Left forelimb (tissue), 1 donor: ENCODE measurements at regions not wholly inside any gene's neighbourhood (a gene's known extent, or its start where the extent isn't known, plus 50 kb on each side); places are given as distances from the start of the nearest gene placed in this dataset.

Source experiments
- DNase-seq: peaks from one replicate; pipeline ENCODE4 v3.0.0-alpha.2; 2018; ENCODE audit warnings: low spot score

DNA sequence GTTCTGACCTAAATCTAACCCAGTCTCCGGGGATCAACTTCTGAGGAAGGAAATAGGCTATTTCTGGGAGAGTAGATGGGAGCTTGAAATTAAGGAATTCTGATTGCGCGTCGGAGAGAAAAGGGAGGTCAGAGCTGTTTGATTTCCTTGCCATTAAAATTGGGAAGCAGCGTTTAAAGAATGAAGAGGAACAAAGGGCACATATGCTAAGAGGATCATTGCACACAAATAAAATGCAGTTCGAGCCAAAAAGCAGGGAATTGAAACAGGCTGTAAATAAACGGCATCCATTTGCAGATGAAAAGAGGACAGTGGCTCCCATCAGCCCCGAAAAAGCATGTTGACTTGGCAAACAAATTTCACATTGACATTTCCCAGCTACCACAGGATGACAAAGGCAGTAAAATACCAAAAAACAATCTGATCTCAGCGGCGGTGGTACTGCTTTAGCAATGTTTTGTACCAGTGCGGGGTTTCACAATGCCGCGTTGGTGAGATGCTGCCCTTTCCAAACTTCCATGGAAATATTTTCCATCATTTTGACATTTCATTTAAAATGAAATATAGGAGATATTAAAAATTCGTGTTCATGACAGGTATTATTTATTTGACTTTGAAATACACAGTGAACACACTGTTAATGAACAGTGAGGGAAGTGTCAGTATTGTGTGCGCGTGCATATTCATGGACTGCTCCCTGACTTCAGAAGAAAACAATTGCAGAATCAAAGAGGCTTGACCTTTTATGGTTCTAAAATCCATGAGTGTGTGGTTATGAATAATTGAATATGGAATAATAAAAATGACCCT, 108.8 kb downstream of the SQOR start:
- no peak for DNase-seq

- DNase-seq, result no peak
These were observed 109.4 kb downstream of the SQOR start for GRCh38 chr15:45744236-45744589.

DNA sequence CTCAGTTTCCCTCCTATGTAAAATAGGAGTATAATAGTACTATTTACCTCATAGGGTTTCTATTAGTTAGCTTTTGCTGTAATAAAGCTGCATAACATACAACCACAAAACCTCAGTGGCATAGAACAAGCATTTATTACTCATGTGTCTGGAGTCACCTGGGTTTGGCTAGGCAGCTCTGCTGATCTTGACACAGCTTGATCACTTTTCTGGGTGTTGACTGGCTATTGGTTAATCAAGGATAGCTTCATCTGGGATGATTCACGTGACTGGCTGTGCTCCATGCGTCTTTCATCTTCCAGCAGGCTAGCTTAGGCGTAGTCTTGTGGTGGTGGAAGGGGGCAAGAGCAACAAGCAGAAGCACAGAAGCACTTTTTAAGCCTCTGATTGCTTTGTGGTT, 112.6 kb downstream of the SQOR start:
- DNase-seq, result no peak

DNA sequence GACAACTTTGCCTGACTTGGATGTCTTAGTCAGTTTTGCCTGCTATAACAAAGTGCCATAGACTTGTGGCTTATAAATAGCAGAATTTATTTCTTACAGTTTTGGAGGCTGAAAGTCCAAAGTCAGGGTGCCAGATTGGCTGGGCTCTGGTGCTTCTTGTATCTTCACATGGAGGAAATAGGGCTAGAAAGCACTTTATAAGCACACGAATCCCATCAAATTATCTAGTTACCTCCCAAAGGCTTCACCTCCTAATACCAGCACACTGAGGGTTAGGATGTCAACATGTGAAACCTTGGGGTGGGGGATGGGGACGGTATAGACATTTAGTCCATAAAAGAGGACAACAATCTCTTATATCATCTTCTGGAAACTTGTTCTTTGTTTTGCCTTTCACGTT, 116.8 kb downstream of the SQOR start:
- no peak for DNase-seq

DNA sequence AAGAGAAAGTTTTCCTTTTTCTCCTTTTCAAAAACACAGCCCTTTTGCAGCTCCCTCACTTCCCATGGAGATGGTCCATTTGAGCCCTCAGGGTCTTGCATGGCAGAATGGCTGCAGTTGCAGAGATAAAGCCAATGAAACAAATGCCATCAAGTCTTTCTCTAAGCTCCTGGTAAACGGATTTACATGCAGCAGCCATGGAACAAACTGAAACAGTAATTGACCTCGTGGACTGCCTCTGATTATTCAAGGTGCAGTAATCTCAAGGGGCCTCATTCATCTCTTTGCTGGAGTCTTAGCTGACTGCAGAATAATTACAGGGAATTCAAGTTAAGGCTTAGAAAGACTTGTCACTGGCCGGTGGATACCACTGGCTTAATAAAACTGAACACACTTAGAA, 125.1 kb downstream of the SQOR start:
- DNase-seq, result no peak

- no peak for DNase-seq
These were observed 127.9 kb downstream of the SQOR start for GRCh38 chr15:45762726-45763125.

DNA sequence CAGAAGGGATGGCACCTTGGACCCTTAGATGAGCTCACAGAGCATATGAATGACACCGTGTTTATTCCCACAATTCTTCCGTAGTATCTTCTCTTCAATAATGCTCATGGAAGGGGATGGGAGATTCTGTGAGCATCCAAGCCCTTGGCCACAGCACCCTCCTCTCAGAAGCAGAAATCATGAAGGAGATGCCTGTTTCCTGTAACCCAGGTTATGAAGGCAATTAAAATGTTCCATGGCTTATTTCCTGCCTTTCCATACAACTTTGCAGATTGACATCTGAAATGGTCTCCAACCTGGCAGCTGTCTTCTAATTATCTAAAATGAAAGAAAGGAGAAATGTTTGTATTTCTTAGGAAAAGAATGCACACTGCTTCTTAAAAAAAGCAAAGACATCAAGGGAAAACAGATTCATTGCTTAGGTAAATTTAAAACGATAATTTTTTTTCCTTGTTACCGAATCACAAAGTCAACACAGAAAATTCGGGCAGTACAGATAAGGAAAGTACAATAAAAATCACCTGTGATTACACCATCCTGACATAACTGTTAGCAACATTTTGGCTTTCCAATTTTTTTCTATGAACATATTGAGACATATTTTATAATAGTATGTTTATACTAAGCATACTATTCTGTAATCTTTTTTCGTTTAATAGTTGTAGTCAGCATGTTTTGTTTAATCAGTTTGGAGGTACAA, 128.5 kb downstream of the SQOR start:
- no peak for DNase-seq

GRCh38 chr15:45773149-45773548, 138.3 kb downstream of the SQOR start:
- DNase-seq, result no peak

- no peak for DNase-seq
These were observed 141.9 kb downstream of the SQOR start for GRCh38 chr15:45776772-45777171.

DNA sequence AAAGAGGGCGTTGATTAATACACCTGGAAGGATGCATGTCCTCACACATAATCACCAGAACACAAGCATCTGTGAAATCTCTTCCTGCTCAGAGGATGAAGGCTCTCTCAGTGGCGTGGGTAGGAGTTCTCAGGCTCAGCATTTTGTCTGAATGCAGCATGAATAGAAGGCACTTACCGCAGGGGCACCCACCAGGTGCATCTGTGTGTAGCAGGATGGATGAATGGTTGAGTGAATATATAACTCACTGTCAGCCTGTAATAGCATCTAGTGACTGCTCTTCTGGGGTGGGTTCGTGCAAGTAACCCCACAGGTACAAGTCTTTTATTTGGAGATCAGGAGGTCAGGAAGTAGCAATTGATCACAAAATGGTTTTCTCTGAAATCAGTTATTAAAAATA, 143.0 kb downstream of the SQOR start:
- DNase-seq, result no peak

- DNase-seq, result no peak
These were observed 145.5 kb downstream of the SQOR start for GRCh38 chr15:45780352-45780751.

DNA sequence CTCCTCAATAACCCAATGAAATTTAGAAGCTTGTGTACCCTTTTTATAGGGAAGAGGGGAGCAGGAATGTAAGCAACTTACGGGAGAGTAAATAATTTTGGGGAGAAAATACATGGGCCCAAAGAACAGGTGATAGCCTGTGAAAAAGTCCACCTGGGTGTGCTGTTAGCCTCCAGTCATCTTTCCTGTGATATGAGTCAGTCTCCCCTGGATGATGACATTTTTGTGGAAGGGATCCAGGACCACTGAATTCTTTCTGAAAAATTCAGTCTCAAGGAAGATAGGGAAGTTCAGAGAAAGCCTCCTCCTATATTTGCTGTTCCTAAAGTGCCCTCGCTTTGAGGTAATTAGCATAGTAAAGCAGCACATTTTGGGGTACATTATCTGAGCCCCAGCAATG, 149.8 kb downstream of the SQOR start:
- DNase-seq, result no peak

DNA sequence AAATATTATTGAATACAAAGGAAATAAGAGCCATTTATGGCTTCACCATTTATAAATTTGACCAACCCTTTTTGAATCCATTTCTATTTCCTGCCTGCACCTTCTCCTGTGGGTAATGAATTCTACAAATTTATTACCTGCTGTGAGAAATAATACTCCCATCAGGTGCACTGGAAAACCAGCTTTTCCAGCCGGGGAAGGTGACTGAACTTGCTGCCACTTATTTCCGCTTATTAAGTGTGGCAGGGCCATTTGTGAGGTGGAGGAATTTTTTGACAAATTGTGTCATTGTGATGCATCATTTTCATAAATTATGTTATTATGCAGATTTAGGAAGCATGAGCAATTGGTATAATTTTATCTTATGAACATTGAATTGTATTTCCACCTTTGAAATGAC, 151.1 kb downstream of the SQOR start:
- DNase-seq, result no peak

- DNase-seq, result no peak
These were observed 155.6 kb downstream of the SQOR start for GRCh38 chr15:45790325-45790943.

GRCh38 chr15:45794304-45794703, 159.5 kb downstream of the SQOR start:
- no peak for DNase-seq

GRCh38 chr15:45794712-45795439, 160.0 kb downstream of the SQOR start:
- peak; percentile 73 for DNase-seq

DNA sequence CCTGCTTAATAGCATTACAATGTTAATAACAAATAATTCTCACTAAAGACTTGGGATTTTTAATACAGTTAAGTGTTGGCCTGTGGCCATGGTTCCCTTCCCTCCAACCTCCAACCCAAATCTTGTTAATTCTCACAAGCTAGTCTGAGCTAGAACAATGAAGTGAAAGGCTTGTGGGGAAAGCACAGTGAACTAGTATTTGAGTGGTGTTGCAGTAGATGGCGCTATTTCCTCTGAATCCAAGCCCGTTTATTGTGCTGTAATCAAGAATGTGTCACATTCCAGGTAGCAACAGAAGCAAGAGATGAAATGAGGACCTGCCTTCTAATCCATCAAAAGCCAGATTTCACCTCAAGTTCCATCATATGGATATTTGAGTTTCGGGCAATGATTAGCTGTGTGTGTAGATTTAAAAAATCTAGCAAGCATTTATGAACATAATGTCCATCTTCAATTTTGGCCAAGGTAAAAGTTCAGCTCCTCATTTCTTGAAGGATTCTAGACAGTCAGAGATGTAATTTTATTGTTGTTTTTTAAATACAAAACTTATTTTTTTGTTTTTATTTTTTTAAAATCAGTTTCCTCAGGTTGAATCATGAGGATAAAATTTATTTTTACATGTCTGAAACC, 160.7 kb downstream of the SQOR start:
- DNase-seq, result no peak

DNA sequence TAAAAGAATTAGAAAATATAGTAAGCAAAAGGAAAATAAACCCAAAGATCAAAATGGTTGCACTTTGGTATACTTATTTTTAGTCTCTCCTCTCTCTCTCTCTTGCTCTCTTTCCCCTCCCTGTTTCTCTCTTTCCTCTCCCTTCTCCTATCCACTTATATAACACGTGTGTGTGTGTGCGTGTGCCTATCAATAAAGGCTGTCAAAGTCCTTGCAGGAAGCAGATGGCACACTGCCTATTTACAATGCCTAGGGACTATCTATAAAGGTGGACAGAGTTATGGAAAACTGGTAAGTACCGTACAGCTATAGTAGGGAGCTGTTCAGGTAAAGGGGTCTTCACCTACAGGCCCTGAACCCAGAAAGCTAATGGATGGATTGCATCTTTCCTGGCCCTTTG, 161.6 kb downstream of the SQOR start:
- DNase-seq, result no peak

- DNase-seq, result no peak
These were observed 164.7 kb downstream of the SQOR start for GRCh38 chr15:45799508-45799907.

GRCh38 chr15:45801543-45801942, 166.7 kb downstream of the SQOR start:
- no peak for DNase-seq

- no peak for DNase-seq
These were observed 167.3 kb downstream of the SQOR start for GRCh38 chr15:45802140-45802539.

DNA sequence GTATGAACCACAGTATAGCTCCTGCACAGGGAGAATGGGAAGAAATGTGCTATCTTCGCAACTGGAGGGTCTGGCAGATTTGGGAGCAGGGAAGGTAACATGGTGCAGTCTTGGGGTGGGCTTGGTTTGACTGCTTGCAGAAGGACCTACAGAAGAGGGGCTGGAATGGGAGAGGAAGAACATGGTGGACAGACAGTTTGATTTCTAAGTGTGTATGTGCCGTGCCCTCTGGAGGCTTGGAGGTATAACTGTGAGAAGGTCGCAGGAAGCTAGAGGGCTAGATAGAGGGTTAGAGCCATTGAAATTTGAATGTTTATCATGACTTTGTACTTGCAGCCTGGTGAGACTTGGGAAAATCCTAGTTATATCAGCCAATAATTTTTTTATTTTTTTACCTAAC, 169.2 kb downstream of the SQOR start:
- no peak for DNase-seq
